H1 (cell line): ENCODE measurements at regions not wholly inside any gene's neighbourhood (a gene's known extent, or its start where the extent isn't known, plus 50 kb on each side); places are given as distances from the start of the nearest gene placed in this dataset.

Experiments used
- HDAC2 ChIP-seq, 2 experiments: fragments of 300-600 bp in 1 of 2; sonication (generic) in 1 of 2; IDR thresholded peaks; 2 replicates each; pipeline ENCODE4 v1.6.1; 2011 to 2012; ENCODE audit warnings: low read depth in 2 of 2, low read length in 2 of 2, mild to moderate bottlenecking in 2 of 2, moderate library complexity in 2 of 2, borderline replicate concordance in 1 of 2, inconsistent platforms in 1 of 2
- POLR2A ChIP-seq, 2 experiments: IDR thresholded peaks; 1 replicate in 1 of 2; 2 replicates in 1 of 2; pipeline ENCODE4 v1.6.1; 2011; ENCODE audit warnings: low read depth in 2 of 2, low read length in 2 of 2, mild to moderate bottlenecking in 2 of 2; ENCODE audit errors: control extremely low read depth in 1 of 2
- TCF12 ChIP-seq: IDR thresholded peaks from 2 replicates; pipeline ENCODE4 v1.6.1; 2011; ENCODE audit warnings: low read depth, mild to moderate bottlenecking, low read length
- TF ChIP-seq, protein P1 (sequence below), 3 experiments: IDR thresholded peaks; 1 replicate in 2 of 3; 2 replicates in 1 of 3; pipeline versions ENCODE4 v1.5.1 to v1.6.1; 2011; ENCODE audit warnings: low read length in 3 of 3, mild to moderate bottlenecking in 3 of 3, inconsistent platforms in 2 of 3, low read depth in 1 of 3, moderate library complexity in 1 of 3; ENCODE audit not compliant: insufficient read depth in 1 of 3; ENCODE audit errors: control extremely low read depth in 1 of 3

GRCh38 chr7:113635492-113635891 lies 283.3 kb downstream of the PPP1R3A start:
- no peak for TF ChIP-seq TCF12
- TF ChIP-seq HDAC2 (IDR thresholded peaks at IDR 0.05; ENCODE audit: borderline replicate concordance in 1 of 2, low read depth in 2 of 2, low read length in 2 of 2) = no peak
- TF ChIP-seq, protein P1, sequence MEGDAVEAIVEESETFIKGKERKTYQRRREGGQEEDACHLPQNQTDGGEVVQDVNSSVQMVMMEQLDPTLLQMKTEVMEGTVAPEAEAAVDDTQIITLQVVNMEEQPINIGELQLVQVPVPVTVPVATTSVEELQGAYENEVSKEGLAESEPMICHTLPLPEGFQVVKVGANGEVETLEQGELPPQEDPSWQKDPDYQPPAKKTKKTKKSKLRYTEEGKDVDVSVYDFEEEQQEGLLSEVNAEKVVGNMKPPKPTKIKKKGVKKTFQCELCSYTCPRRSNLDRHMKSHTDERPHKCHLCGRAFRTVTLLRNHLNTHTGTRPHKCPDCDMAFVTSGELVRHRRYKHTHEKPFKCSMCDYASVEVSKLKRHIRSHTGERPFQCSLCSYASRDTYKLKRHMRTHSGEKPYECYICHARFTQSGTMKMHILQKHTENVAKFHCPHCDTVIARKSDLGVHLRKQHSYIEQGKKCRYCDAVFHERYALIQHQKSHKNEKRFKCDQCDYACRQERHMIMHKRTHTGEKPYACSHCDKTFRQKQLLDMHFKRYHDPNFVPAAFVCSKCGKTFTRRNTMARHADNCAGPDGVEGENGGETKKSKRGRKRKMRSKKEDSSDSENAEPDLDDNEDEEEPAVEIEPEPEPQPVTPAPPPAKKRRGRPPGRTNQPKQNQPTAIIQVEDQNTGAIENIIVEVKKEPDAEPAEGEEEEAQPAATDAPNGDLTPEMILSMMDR (IDR thresholded peaks at IDR 0.05; ENCODE audit: control extremely low read depth in 1 of 3, insufficient read depth in 1 of 3, low read depth in 1 of 3, low read length in 3 of 3) = no peak
- TF ChIP-seq POLR2A (IDR thresholded peaks at IDR 0.05; ENCODE audit: control extremely low read depth in 1 of 2, low read depth in 2 of 2, low read length in 2 of 2) = no peak
